Keratinocyte (primary cell): ENCODE measurements at regions not wholly inside any gene's neighbourhood (a gene's known extent, or its start where the extent isn't known, plus 50 kb on each side); places are given as distances from the start of the nearest gene placed in this dataset.

Experiments used
- DNase-seq: peaks from one replicate; pipeline ENCODE4 v3.0.0-alpha.2; 2011; ENCODE audit warnings: low read depth, missing footprints, low spot score
- FAIRE-seq: peaks from 2 replicates; lab custom pipeline; 2011; peaks lifted over from hg19 to GRCh38; lab: Jason Lieb, UNC
- H2AFZ ChIP-seq: 2 replicates; pipeline ENCODE4 v1.6.0; 2012; ENCODE audit warnings: low read length, control low read depth, inconsistent platforms; ENCODE audit not compliant: control insufficient read depth
- H3K27ac ChIP-seq: 2 replicates; pipeline ENCODE4 v1.5.1; 2011; ENCODE audit warnings: low read length; ENCODE audit not compliant: control insufficient read depth, insufficient read depth
- H3K27me3 ChIP-seq: 3 replicates; pipeline ENCODE4 v1.6.0; 2011; ENCODE audit warnings: low read length; ENCODE audit not compliant: control insufficient read depth, insufficient read depth; ENCODE audit errors: extremely low read depth
- H3K36me3 ChIP-seq, 2 experiments: 2 replicates in 1 of 2; 3 replicates in 1 of 2; pipeline ENCODE4 v1.5.1; 2011; ENCODE audit warnings: low read length in 2 of 2, mild to moderate bottlenecking in 1 of 2; ENCODE audit not compliant: control insufficient read depth in 2 of 2, insufficient read depth in 2 of 2; ENCODE audit errors: extremely low read depth in 1 of 2
- H3K4me1 ChIP-seq: 3 replicates; pipeline ENCODE4 v1.5.1; 2011; ENCODE audit warnings: low read length; ENCODE audit not compliant: control insufficient read depth, insufficient read depth; ENCODE audit errors: extremely low read depth
- H3K4me2 ChIP-seq: 3 replicates; pipeline ENCODE4 v1.6.0; 2011; ENCODE audit warnings: low read depth, low read length; ENCODE audit not compliant: control insufficient read depth, insufficient read depth; ENCODE audit errors: extremely low read depth
- H3K4me3 ChIP-seq, 3 experiments: fragments of 200-600 bp in 1 of 3; sonication (generic) in 1 of 3; 2 replicates in 2 of 3; 3 replicates in 1 of 3; pipeline ENCODE4 v1.5.1; 2011 to 2016; ENCODE audit warnings: low read length in 3 of 3, mild to moderate bottlenecking in 3 of 3, control low read depth in 2 of 3, inconsistent platforms in 1 of 3, low read depth in 1 of 3, mixed read lengths in 1 of 3, mixed run types in 1 of 3, moderate library complexity in 1 of 3; ENCODE audit not compliant: control insufficient read depth in 2 of 3, insufficient read depth in 2 of 3; ENCODE audit errors: extremely low read depth in 1 of 3
- H3K79me2 ChIP-seq: 2 replicates; pipeline ENCODE4 v1.6.0; 2012; ENCODE audit warnings: low read length; ENCODE audit not compliant: control insufficient read depth, insufficient read depth
- H3K9ac ChIP-seq: 3 replicates; pipeline ENCODE4 v1.6.0; 2011; ENCODE audit warnings: low read length; ENCODE audit not compliant: control insufficient read depth, insufficient read depth; ENCODE audit errors: extremely low read depth
- H3K9me1 ChIP-seq: 3 replicates; pipeline ENCODE4 v1.6.0; 2011; ENCODE audit warnings: low read length; ENCODE audit not compliant: control insufficient read depth, insufficient read depth; ENCODE audit errors: extremely low read depth
- H3K9me3 ChIP-seq: 2 replicates; pipeline ENCODE4 v1.5.1; 2012; ENCODE audit warnings: low read depth, low read length; ENCODE audit not compliant: control insufficient read depth
- H4K20me1 ChIP-seq: 3 replicates; pipeline ENCODE4 v1.6.0; 2011; ENCODE audit warnings: low read length; ENCODE audit not compliant: control insufficient read depth, insufficient read depth; ENCODE audit errors: extremely low read depth
- EZH2 ChIP-seq: IDR thresholded peaks from one replicate; pipeline ENCODE4 v1.6.1; 2012; ENCODE audit warnings: inconsistent platforms, mild to moderate bottlenecking, low read length, moderate library complexity
- dilution Hi-C: fragments of 300-500 bp; cut with MboI; formaldehyde crosslinking; loops from one replicate; pipeline ENCODE4 v1.7.0; 2020; ENCODE audit warnings: low sequenced_read_pairs; ENCODE audit not compliant: extremely low pct_ligation_motif_present
- TF ChIP-seq, protein P1 (sequence below), 3 experiments: IDR thresholded peaks in 1 of 3; conservative IDR thresholded peaks in 1 of 3; optimal IDR thresholded peaks in 1 of 3; 2 replicates in 2 of 3; 3 replicates in 1 of 3; pipeline versions ENCODE3 to v1.5.1; 2011; ENCODE audit warnings: low read length in 3 of 3, mild to moderate bottlenecking in 3 of 3, moderate library complexity in 2 of 3, control low read depth in 1 of 3, inconsistent platforms in 1 of 3; ENCODE audit not compliant: insufficient read depth in 2 of 3; ENCODE audit errors: extremely low read depth in 1 of 3

GRCh38 chr4:142960126-142960525 is 114.0 kb upstream of the INPP4B start:
- Histone ChIP-seq H3K4me1 (no peaks in the 10 kb centered on the region), H2AFZ (no peak overlapping the region), H3K36me3 (no peaks in the 10 kb centered on the region), H3K4me2 (no peak overlapping the region), H3K9me3 (no peaks in the 10 kb centered on the region), H3K27ac (no peak overlapping the region), H4K20me1 (no peaks in the 10 kb centered on the region), H3K4me3 (no peak overlapping the region), H3K9me1 (no peaks in the 10 kb centered on the region), H3K27me3 (no peaks in the 10 kb centered on the region), H3K79me2 (no peaks in the 10 kb centered on the region), H3K9ac (no peak overlapping the region)
- dilution Hi-C loops: no loop called here
- DNase-seq: no peak
- TF ChIP-seq, protein P1, sequence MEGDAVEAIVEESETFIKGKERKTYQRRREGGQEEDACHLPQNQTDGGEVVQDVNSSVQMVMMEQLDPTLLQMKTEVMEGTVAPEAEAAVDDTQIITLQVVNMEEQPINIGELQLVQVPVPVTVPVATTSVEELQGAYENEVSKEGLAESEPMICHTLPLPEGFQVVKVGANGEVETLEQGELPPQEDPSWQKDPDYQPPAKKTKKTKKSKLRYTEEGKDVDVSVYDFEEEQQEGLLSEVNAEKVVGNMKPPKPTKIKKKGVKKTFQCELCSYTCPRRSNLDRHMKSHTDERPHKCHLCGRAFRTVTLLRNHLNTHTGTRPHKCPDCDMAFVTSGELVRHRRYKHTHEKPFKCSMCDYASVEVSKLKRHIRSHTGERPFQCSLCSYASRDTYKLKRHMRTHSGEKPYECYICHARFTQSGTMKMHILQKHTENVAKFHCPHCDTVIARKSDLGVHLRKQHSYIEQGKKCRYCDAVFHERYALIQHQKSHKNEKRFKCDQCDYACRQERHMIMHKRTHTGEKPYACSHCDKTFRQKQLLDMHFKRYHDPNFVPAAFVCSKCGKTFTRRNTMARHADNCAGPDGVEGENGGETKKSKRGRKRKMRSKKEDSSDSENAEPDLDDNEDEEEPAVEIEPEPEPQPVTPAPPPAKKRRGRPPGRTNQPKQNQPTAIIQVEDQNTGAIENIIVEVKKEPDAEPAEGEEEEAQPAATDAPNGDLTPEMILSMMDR (optimal IDR thresholded peaks at IDR 0.05 in 1 of 3, IDR thresholded peaks at IDR 0.05 in 1 of 3, conservative IDR thresholded peaks at IDR 0.05 in 1 of 3; ENCODE audit: extremely low read depth in 1 of 3, insufficient read depth in 2 of 3, low read length in 3 of 3): no peak
- no peak for TF ChIP-seq EZH2
- no peak for FAIRE-seq

- no peak overlapping the region for H3K9ac ChIP-seq
- H3K9me3 ChIP-seq: no peaks in the 10 kb centered on the region
- H2AFZ ChIP-seq: no peak overlapping the region
- FAIRE-seq (no peak), DNase-seq (no peak)
- dilution Hi-C loops: no loop called here
- no peaks in the 10 kb centered on the region for H3K9me1 ChIP-seq
- no peak for TF ChIP-seq EZH2
- TF ChIP-seq, protein P1 (optimal IDR thresholded peaks at IDR 0.05 in 1 of 3, IDR thresholded peaks at IDR 0.05 in 1 of 3, conservative IDR thresholded peaks at IDR 0.05 in 1 of 3; ENCODE audit: extremely low read depth in 1 of 3, insufficient read depth in 2 of 3, low read length in 3 of 3): no peak
- no peaks in the 10 kb centered on the region for H3K79me2 ChIP-seq
- no peaks in the 10 kb centered on the region for H3K4me1 ChIP-seq
- H3K27ac ChIP-seq: no peak overlapping the region
- H3K27me3 ChIP-seq: no peaks in the 10 kb centered on the region
- no peak overlapping the region for H3K4me2 ChIP-seq
- no peaks in the 10 kb centered on the region for H4K20me1 ChIP-seq
- no peaks in the 10 kb centered on the region for H3K36me3 ChIP-seq
- H3K4me3 ChIP-seq: no peak overlapping the region
Measured at GRCh38 chr4:142960867-142961644, 115.0 kb upstream of the INPP4B start.
